Liver (tissue), 3 donors: ENCODE measurements at regions not wholly inside any gene's neighbourhood (a gene's known extent, or its start where the extent isn't known, plus 50 kb on each side); places are given as distances from the start of the nearest gene placed in this dataset.

Experiments used
- ATF3 ChIP-seq: IDR thresholded peaks from 2 replicates; pipeline ENCODE4 v1.6.1; 2016; ENCODE audit warnings: antibody characterized with exemption
- CTCF ChIP-seq: fragments of 150-350 bp; IDR thresholded peaks from 2 replicates; pipeline ENCODE4 v1.5.1; 2017; ENCODE audit warnings: improper control_type of control experiment, low read depth, low read length; ENCODE audit not compliant: missing input control
- EGR1 ChIP-seq, 2 donors: IDR thresholded peaks; 2 replicates each; pipeline ENCODE4 v1.6.1; 2016 to 2018; ENCODE audit warnings: antibody characterized with exemption in 2 of 2, low read depth in 2 of 2
- MAX ChIP-seq: IDR thresholded peaks from 2 replicates; pipeline ENCODE4 v1.6.1; 2016; ENCODE audit warnings: antibody characterized with exemption
- RAD21 ChIP-seq, 2 donors: IDR thresholded peaks; 2 replicates each; pipeline ENCODE4 v1.6.1; 2016; ENCODE audit warnings: antibody characterized with exemption in 2 of 2, mild to moderate bottlenecking in 2 of 2
- REST ChIP-seq: IDR thresholded peaks from 2 replicates; pipeline ENCODE4 v1.6.1; 2016; ENCODE audit warnings: antibody characterized with exemption, mild to moderate bottlenecking
- TAF1 ChIP-seq: conservative IDR thresholded peaks from 2 replicates; pipeline ENCODE4 v1.6.1; 2016; ENCODE audit warnings: antibody characterized with exemption, mild to moderate bottlenecking
- YY1 ChIP-seq: IDR thresholded peaks from 2 replicates; pipeline ENCODE4 v1.6.1; 2016; ENCODE audit warnings: antibody characterized with exemption, mild to moderate bottlenecking
- donor health status: healthy.
- donor health status: healthy.

GRCh38 chr20:56715902-56716519, 86.9 kb downstream of the TFAP2C start:
- TF ChIP-seq RAD21 (IDR thresholded peaks at IDR 0.05) (no peak), CTCF (no peak), REST (no peak), MAX (no peak), EGR1 (IDR thresholded peaks at IDR 0.05; ENCODE audit: low read depth in 2 of 2) (no peak), ATF3 (no peak), YY1 (no peak), TAF1 (no peak)
